ENCODE measurements at regions not wholly inside any gene's neighbourhood (a gene's known extent, or its start where the extent isn't known, plus 50 kb on each side); places are given as distances from the start of the nearest gene placed in this dataset.

DNA sequence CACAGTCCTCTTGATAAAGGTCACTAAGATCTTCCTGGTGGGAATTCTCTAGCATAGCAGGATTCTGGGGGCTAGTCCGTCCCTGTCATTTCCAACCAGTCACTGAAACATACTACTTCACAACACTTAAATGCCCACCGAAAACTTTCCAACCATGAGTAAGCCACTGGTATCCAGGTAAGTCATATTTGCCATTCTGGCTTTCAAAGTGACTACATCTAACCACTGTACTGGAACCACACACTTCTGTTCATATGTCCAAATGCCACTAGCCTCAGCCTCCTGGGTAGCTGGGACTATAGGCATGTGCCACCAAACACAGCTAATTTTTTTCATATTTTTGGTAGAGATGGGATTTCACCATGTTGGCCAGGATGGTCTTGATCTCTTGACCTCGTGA is 64.3 kb upstream of the VANGL1 start:
- DNase-seq (ENCODE audit: low spot score), result no peak

DNA sequence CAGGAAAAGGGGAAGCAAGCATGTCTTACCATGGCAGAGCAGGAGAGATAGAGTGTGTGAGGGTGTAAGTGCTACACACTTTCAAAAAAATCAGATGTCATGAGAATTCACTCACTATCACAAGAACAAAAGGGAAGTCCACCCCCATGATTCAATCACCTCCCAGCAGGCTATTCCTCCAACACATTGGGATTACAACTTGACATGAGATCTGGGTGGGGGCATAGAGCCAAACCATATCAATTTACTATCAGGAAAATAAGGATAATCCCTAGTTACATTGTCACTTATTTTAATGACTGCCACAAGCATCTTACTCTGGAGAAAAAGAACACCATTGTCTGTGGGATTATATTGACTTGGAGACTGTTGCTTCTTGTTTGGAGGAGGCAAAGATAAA is 66.1 kb upstream of the VANGL1 start:
- DNase-seq (ENCODE audit: low spot score), result no peak

- DNase-seq (ENCODE audit: low spot score), result no peak
Measured at GRCh38 chr1:115572710-115573109, 69.1 kb upstream of the VANGL1 start.

DNA sequence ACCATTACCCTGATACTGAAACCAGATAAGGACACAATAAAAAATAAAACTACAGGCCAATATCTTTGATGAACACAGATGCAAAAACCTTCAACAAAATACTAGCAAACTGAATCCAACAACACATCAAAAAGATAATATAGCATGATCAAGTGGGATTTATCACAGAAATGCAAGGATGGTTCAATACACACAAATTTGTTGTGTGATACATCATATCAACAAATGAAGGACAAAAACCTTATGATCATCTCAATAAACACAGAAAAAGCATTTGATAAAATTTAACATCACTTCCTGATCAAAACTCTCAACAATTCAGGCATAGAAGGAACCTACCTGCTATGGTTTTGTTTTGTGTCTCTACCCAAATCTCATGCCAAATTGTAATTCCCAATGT is 74.3 kb upstream of the VANGL1 start:
- no peak for DNase-seq (ENCODE audit: low spot score)

- no peak for DNase-seq (ENCODE audit: low spot score)
Measured at GRCh38 chr1:115565791-115566190, 76.0 kb upstream of the VANGL1 start.

DNA sequence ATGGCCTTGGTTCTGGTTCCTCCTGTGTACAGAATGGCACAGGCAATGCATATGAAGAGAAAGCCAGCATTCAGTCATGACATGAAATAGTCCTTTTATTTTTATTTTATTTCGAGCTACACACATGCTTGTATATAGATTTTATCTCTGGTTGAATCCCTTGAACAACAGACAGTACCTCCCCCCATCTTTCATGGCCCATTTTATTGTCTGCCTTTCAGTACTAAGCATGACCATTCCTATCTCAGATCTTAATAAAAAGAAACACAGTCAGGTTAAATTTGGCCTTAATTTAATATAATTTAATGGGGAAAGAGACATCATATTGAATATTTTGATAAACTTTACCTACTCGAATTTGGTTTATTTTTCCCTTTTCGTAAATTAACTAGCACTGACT is 76.4 kb upstream of the VANGL1 start:
- no peak for DNase-seq (ENCODE audit: low spot score)

- DNase-seq (ENCODE audit: low spot score), result no peak
Measured at GRCh38 chr1:115564201-115564600, 77.6 kb upstream of the VANGL1 start.

- no peak for DNase-seq (ENCODE audit: low spot score)
Measured at GRCh38 chr1:115560027-115560426, 81.7 kb upstream of the VANGL1 start.

DNA sequence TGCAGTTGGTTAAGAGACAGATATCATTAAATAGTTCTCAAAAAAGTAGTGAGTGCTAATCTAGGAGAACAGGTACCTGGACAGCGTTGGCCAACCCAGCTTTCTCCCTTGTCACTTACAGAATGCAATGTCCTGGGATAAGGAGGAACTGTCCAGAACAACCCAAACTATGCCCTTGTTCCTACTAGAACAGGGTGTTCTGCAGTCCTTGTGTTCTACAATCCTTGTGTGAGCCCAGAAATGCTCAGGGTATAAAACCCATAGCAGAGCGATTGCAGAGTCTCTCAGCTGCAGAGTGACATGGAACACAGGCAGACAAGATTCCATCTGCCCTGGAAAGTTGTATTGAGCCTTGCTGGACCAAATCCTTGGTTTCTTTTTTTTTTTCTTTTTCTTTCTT is 83.5 kb upstream of the VANGL1 start:
- DNase-seq (ENCODE audit: low spot score), result no peak

- no peak for DNase-seq (ENCODE audit: low spot score)
Measured at GRCh38 chr1:115557715-115558114, 84.1 kb upstream of the VANGL1 start.

GRCh38 chr1:115556236-115556635 is 85.5 kb upstream of the VANGL1 start:
- no peak for DNase-seq (ENCODE audit: low spot score)

DNA sequence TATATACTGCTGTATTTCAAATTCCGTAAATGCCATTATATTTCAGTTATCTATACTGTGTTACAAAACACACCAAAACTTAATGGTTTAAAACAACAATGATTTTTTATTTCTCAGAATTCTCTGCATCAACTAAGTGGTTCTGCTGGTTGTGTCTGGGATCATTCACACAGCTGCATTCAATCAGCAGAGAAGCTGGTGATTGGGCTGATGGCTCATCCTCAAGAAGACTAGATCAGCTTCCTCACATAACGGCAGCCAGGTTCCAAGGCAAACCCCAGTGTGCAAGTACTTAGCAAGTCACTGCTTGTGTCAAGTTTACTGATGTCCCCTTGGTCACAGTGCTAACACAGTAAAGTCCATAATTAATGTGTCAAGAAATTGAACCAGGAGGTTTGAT is 86.3 kb upstream of the VANGL1 start:
- no peak for DNase-seq (ENCODE audit: low spot score)

DNA sequence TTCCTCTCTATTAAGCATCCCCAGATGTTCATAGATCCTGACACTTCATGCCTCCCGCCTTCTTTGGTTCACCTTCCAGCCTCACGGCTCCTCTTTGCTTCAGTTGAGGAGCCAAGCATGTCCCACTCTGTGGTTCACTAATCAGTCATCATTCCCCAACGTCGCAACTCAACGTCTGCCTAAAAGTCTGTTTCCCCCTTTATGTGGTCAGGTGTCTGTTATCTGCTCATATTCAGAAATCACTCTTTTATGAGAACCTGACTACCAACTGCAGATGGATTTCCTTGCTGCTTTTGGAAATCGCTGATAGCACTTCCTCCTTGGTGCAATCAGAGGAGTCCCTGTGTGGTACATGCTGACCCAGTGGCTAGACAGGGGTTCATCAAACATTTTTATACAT is 94.1 kb upstream of the VANGL1 start:
- DNase-seq (ENCODE audit: low spot score), result no peak

- DNase-seq (ENCODE audit: low spot score), result no peak
Measured at GRCh38 chr1:115546846-115547245, 94.9 kb upstream of the VANGL1 start.

DNA sequence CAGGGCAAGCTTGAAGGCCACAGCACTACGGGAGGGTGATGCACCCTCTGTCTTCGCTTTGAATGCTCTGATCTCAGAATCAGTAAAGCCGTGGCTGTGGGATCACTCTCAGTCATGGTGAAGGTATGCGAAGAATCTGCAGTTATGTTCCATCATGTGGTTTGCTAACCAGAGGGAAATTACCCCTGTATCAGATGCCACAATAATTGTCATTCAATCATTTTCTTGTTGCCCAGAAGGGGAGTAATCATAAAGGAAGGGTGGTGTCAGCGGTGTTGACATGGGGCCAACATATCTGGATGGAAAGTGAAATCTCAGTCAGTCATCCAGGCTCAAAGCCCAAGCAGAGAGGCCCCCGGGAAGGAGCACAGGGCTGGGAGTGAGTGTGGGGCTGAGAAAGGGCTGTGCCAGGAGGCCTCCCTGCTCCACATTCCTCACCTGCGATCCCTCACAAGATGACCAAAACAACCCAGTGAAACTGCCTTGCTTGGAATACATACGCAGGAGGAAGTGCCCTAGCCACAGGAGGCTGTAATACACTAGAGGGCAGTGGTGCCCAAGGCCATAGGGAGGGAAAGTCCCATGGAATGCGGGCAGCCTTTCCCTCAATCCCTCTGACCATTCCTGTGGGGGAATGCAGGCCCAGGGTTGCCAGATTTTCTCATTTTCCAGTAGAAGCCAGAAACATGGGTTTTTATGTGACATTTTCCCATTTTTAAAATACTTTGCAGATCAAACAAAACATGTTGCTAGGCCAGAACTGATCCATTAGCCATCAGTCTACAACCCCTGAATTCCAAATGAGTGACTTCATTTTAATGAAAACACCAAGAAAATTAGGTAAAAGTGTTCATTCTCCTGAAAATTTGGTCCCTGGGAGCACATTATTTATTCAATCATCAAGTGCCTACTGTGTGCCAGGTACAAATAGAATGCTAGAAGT is 95.7 kb upstream of the VANGL1 start:
- DNase-seq (ENCODE audit: low spot score), result peak; percentile 73

DNA sequence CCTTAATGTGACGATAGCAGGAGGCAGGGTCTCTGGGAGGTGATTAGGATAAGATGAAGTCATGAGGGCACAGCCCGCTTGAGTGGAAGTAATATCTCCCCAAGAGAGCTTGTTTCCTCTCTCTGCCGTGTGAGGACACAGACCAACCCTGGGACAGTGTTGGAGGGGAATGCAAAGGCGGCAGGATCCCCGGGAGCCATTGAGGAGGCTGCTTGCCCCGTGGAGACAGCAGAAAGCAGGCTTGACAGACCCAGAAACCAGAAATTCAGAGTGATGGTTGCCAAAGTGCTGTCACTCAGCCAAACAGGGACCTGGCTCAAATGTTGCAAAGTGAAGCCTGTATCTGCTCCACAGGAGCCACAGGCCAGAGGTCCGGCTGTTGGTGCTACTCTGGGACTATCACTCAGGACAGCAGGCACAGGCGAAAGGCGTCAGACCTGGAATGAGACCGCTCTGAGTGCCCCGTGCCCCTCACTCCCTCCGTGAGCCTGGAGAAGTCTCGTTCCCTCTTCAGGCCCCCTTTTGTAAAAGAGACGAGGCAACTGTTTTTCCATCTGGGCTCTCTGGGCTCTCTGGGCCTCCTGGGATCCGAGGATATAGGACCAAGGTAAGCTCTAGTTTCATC is 96.6 kb upstream of the VANGL1 start:
- no peak for DNase-seq (ENCODE audit: low spot score)

DNA sequence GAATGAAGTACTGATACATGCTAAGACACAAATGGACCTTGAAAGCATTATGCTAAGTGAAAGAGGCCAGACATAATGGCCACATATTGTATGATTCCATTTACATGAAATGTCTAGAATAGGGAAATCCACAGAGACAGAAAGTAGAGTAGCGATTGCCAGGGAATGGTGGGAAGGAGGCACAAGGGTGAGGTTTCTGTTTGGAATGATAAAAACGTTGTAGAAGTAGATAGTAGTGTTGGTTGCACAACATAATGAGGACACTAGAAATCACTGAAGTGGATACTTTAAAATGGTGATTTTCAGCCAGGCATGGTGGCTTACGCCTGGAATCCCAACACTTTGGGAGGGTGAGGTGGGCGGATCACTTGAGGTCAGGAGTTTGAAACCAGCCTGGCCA is 97.6 kb upstream of the VANGL1 start:
- no peak for DNase-seq (ENCODE audit: low spot score)

GRCh38 chr1:115543247-115543646 is 98.5 kb upstream of the VANGL1 start:
- no peak for DNase-seq (ENCODE audit: low spot score)

DNA sequence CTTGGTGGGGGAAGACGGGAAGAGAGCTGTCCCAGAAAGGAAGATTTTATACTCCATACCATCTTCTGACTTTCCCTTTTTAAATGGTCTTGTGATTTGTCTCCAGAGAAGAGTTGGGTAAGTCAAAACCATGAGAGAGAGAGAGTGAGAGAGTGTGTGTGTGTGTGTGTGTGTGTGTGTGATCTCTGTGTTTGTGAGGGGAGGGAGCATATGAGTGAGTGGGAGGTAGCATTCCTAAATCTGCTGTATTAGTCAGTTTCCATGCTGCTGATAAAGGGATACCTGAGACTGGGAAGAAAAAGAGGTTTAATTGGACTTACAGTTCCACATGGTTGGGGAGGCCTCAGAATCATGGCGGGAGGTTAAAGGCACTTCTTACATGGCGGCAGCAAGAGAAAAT is 102.0 kb upstream of the VANGL1 start:
- DNase-seq (ENCODE audit: low spot score), result no peak

DNA sequence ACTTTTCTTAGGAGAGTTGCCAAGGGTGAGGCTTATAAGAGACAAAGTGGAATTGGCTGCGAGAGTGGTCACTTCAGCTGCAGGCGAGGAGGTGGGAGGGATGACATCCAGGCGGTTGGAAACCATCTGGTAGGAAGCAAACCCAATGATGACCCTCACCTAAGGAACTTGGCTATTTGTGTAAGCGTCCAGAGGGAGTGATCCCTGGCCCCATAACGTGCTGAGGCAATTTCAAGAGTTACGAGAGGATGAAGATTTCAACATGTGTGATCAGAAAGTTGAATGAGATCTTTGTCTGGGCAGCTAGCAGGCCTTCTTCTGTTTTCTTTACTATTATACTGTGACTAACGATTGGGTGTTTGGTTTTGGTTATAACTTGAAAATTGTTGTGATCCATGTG is 102.7 kb upstream of the VANGL1 start:
- DNase-seq (ENCODE audit: low spot score), result no peak

GRCh38 chr1:115538579-115538978 is 103.2 kb upstream of the VANGL1 start:
- no peak for DNase-seq (ENCODE audit: low spot score)

DNA sequence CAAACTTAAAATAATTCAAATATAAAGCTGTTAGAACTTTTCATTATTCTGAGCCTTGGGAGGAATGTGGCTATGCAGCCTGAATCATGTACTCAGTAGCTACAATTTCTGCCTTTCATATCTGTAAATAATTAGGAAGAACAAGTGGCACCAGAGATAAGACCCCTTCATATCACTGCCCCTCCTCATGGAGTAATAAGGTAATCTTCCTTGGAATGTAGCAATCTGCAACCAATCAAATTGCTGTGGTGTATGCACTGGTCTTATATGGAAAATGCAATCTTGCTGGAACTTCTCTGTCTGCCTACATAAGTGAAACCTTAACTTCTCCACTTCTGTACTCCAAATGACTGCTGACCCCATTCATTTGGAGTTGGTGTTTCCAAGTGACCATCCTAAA is 104.4 kb upstream of the VANGL1 start:
- no peak for DNase-seq (ENCODE audit: low spot score)

DNA sequence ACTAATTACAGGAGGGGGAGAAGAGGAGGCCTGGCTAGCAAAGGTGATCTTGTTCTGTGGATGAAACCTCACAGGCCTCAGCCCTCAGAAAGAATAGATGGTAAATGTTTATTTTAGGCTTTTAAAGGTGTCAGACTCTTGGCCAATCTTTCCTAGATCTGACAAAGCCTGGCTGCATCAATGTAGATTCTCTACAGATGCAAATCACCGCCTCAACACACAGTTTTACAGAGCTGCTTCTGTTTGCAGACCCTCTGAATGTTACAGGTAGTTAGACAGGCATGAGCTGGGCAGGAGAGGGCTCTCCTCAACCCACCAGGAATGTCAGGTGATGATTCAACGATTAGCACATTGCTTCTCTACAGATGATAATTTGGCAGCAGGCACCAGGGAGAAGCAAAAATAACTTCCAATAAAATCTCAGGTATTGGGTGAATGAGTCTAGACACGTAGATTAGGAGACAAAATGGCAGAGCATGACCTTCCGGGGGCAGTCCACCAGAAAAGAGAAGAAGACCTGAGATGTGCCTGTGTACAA is 105.4 kb upstream of the VANGL1 start:
- DNase-seq (ENCODE audit: low spot score), result no peak

Measured in COLO829 (cell line).